Panc1 (cell line): ENCODE measurements at regions not wholly inside any gene's neighbourhood (a gene's known extent, or its start where the extent isn't known, plus 50 kb on each side); places are given as distances from the start of the nearest gene placed in this dataset.

Experiments
- ATAC-seq: fragments of 200-7000 bp; cut with Tn5 transposase; 2 replicates; pipeline ENCODE4 v1.9.1; 2020; ENCODE audit warnings: mild to moderate bottlenecking, moderate library complexity
- BruUV-seq: library from RNA; stranded (reverse); fragments of 400-500 nt; replicated peaks from 2 replicates; lab custom pipeline; 2021; lab: Mats Ljungman, UMichigan
- CTCF ChIA-PET: fragments of 300-600 bp; sonication (Branson Sonifier 250); formaldehyde crosslinking; loops from one replicate; lab custom pipeline; 2022; ENCODE audit warnings: antibody characterized with exemption; lab: Charles Lee
- POLR2A ChIA-PET: fragments of 300-600 bp; sonication (Branson Sonifier 250); formaldehyde crosslinking; loops from one replicate; lab custom pipeline; 2022; ENCODE audit warnings: antibody characterized with exemption; lab: Charles Lee
- DNase-seq: peaks from one replicate; pipeline ENCODE4 v3.0.0-alpha.2; 2010; ENCODE audit warnings: low read depth, low spot score
- H3K27ac ChIP-seq: 2 replicates; pipeline ENCODE4 v1.5.1; 2011; ENCODE audit warnings: mild to moderate bottlenecking, low read length, inconsistent platforms
- H3K27me3 ChIP-seq: fragments of 200-500 bp; sonication (Bioruptor generic); 2 replicates; pipeline ENCODE4 v1.6.0; 2014; ENCODE audit warnings: low read length, inconsistent platforms; ENCODE audit not compliant: control insufficient read depth, insufficient read depth
- H3K36me3 ChIP-seq: fragments of 200-500 bp; sonication (Bioruptor generic); 2 replicates; pipeline ENCODE4 v1.5.1; 2014; ENCODE audit warnings: inconsistent platforms, mild to moderate bottlenecking, low read length, moderate library complexity; ENCODE audit not compliant: control insufficient read depth, insufficient read depth
- H3K4me1 ChIP-seq: 2 replicates; pipeline ENCODE4 v1.5.1; 2011; ENCODE audit warnings: inconsistent platforms, mild to moderate bottlenecking, low read length, moderate library complexity; ENCODE audit not compliant: control insufficient read depth, insufficient read depth
- H3K4me3 ChIP-seq, 2 experiments: 2 replicates each; pipeline ENCODE4 v1.5.1; 2011 to 2012; ENCODE audit warnings: low read depth in 2 of 2, low read length in 2 of 2, mild to moderate bottlenecking in 2 of 2, inconsistent platforms in 1 of 2, moderate library complexity in 1 of 2
- H3K9me3 ChIP-seq: fragments of 200-500 bp; sonication (Bioruptor generic); 2 replicates; pipeline ENCODE4 v1.5.1; 2014; ENCODE audit warnings: low read depth, mild to moderate bottlenecking, inconsistent platforms, low read length, moderate library complexity; ENCODE audit not compliant: control insufficient read depth, insufficient read depth
- CTCF ChIP-seq: fragments of 450-650 bp; IDR thresholded peaks from 2 replicates; pipeline ENCODE4 v1.5.1; 2017; ENCODE audit warnings: mild to moderate bottlenecking
- POLR2AphosphoS5 ChIP-seq: IDR thresholded peaks from 2 replicates; pipeline ENCODE4 v1.6.1; 2012; ENCODE audit warnings: mild to moderate bottlenecking, low read depth, low read length, moderate library complexity
- REST ChIP-seq, 2 experiments: IDR thresholded peaks; 2 replicates each; pipeline ENCODE4 v1.6.1; 2011 to 2012; ENCODE audit warnings: low read depth in 2 of 2, control low read depth in 1 of 2, low read length in 1 of 2, mild to moderate bottlenecking in 1 of 2, moderate library complexity in 1 of 2; ENCODE audit not compliant: insufficient read depth in 1 of 2
- SIN3A ChIP-seq: IDR thresholded peaks from 2 replicates; pipeline ENCODE4 v1.6.1; 2012; ENCODE audit warnings: low read depth, mild to moderate bottlenecking, low read length, moderate library complexity, borderline replicate concordance; ENCODE audit not compliant: insufficient read depth
- TCF7L2 ChIP-seq: IDR thresholded peaks from 2 replicates; pipeline ENCODE4 v1.6.1; 2011; ENCODE audit warnings: mild to moderate bottlenecking, low read depth, low read length, inconsistent platforms
- in situ Hi-C: cut with HindIII; loops from 2 replicates; pipeline ENCODE4 v1.10.0; 2016; ENCODE audit warnings: low sequenced_read_pairs, low pct_unique_long_range_greater_than_20kb
- intact Hi-C: fragments of 100-400 bp; cut with micrococcal nuclease; formaldehyde crosslinking; loops from one replicate; pipeline ENCODE4 v1.10.0; 2022; ENCODE audit not compliant: unreplicated experiment

- Histone ChIP-seq H3K27ac (no peak overlapping the region), H3K4me1 (no peaks in the 10 kb centered on the region), H3K36me3 (no peaks in the 10 kb centered on the region), H3K9me3 (no peaks in the 10 kb centered on the region), H3K4me3 (no peak overlapping the region), H3K27me3 (no peaks in the 10 kb centered on the region)
- intact Hi-C loops (no loop called here), in situ Hi-C loops (no loop called here)
- TF ChIP-seq REST (IDR thresholded peaks at IDR 0.05; ENCODE audit: insufficient read depth in 1 of 2, low read depth in 2 of 2, low read length in 1 of 2) (no peak), TCF7L2 (no peak), POLR2AphosphoS5 (no peak), SIN3A (no peak), CTCF (no peak)
- ATAC-seq (no peak), DNase-seq (no peak)
- CTCF ChIA-PET: no interaction called here
- no TSS peak for BruUV-seq
- POLR2A ChIA-PET: no interaction called here
Observed at GRCh38 chr5:25358919-25359318, 714.1 kb upstream of the CDH10 start.

- no peak overlapping the region for H3K4me3 ChIP-seq
- in situ Hi-C loops (no loop called here), intact Hi-C loops (no loop called here)
- H3K4me1 ChIP-seq: no peaks in the 10 kb centered on the region
- H3K9me3 ChIP-seq: no peaks in the 10 kb centered on the region
- DNase-seq (no peak), ATAC-seq (no peak)
- H3K36me3 ChIP-seq: no peaks in the 10 kb centered on the region
- no peak overlapping the region for H3K27ac ChIP-seq
- H3K27me3 ChIP-seq: no peaks in the 10 kb centered on the region
- TF ChIP-seq POLR2AphosphoS5: no peak
- TF ChIP-seq CTCF: no peak
- TF ChIP-seq TCF7L2: no peak
- no peak for TF ChIP-seq SIN3A
- no peak for TF ChIP-seq REST (IDR thresholded peaks at IDR 0.05; ENCODE audit: insufficient read depth in 1 of 2, low read depth in 2 of 2, low read length in 1 of 2)
- BruUV-seq: no TSS peak
- ChIA-PET CTCF (no interaction called here), POLR2A (no interaction called here)
Observed at GRCh38 chr5:25357605-25358004, 712.8 kb upstream of the CDH10 start.
